Memory B cell (primary cell): ENCODE measurements at regions not wholly inside any gene's neighbourhood (a gene's known extent, or its start where the extent isn't known, plus 50 kb on each side); places are given as distances from the start of the nearest gene placed in this dataset.

Source experiments
- ATAC-seq: fragments of 150-1000 bp; cut with Tn5 transposase; 2 replicates; pipeline ENCODE4 v1.10.0; 2021; ENCODE audit warnings: low read depth, mild to moderate bottlenecking, moderate library complexity
- DNase-seq, 2 donors: peaks; one replicate each; pipeline ENCODE4 v3.0.0; 2022; ENCODE audit warnings: low spot score in 2 of 2
- H3K27ac Mint-ChIP-seq: one replicate; pipeline ENCODE4 v1.8.0; 2022; ENCODE audit warnings: mild to moderate bottlenecking, moderate library complexity, mixed read lengths
- H3K27me3 Mint-ChIP-seq: one replicate; pipeline ENCODE4 v1.8.0; 2022; ENCODE audit warnings: mixed read lengths
- H3K36me3 Mint-ChIP-seq: one replicate; pipeline ENCODE4 v1.8.0; 2022; ENCODE audit warnings: mild to moderate bottlenecking, mixed read lengths
- H3K4me1 Mint-ChIP-seq: one replicate; pipeline ENCODE4 v1.8.0; 2022; ENCODE audit warnings: mixed read lengths
- H3K4me3 Mint-ChIP-seq: one replicate; pipeline ENCODE4 v1.8.0; 2022; ENCODE audit warnings: mild to moderate bottlenecking, moderate library complexity, mixed read lengths
- H3K9me3 Mint-ChIP-seq: one replicate; pipeline ENCODE4 v1.8.0; 2022; ENCODE audit warnings: mixed read lengths

DNA sequence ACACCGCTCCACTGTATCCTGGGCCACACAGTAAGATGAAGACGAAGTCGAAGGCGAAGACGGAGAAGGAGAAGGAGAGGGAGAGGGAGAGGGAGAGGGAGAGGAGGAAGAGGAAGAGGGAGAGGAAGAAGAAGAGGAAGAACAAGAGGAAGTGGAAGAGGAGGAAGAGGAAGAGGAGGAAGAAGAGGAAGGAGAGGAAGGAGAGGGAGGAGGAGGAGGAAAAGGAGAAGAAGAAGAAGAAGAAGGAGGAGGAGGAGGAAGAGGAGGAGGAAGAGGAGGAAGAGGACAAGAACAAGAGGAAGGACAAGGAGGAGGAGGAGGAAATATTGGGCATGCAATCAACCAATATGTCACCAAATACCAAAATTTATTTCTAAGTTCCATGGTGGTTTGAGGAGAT lies 149.5 kb upstream of the ERCC4 start:
- ATAC-seq (no peak), DNase-seq (no peak)
- Mint-ChIP-seq H3K9me3 (peaks cover 9% of the 10 kb centered on the region), H3K27ac (no peak overlapping the region), H3K27me3 (peaks cover 3% of the 10 kb centered on the region), H3K4me1 (no peaks in the 10 kb centered on the region), H3K4me3 (no peak overlapping the region), H3K36me3 (no peaks in the 10 kb centered on the region)

GRCh38 chr16:13772782-13773181 lies 147.2 kb upstream of the ERCC4 start:
- Mint-ChIP-seq H3K36me3 (no peaks in the 10 kb centered on the region), H3K4me3 (no peak overlapping the region), H3K9me3 (peaks cover 10% of the 10 kb centered on the region), H3K4me1 (no peaks in the 10 kb centered on the region), H3K27me3 (peaks cover 3% of the 10 kb centered on the region), H3K27ac (no peak overlapping the region)
- no peak for ATAC-seq
- no peak for DNase-seq

GRCh38 chr16:13779676-13780075 lies 140.3 kb upstream of the ERCC4 start:
- Mint-ChIP-seq H3K36me3 (no peaks in the 10 kb centered on the region), H3K4me1 (no peaks in the 10 kb centered on the region), H3K9me3 (peaks cover 12% of the 10 kb centered on the region), H3K4me3 (no peak overlapping the region), H3K27me3 (peaks cover 9% of the 10 kb centered on the region), H3K27ac (no peak overlapping the region)
- ATAC-seq (no peak), DNase-seq (no peak)

- H3K27me3 Mint-ChIP-seq, result peaks cover 9% of the 10 kb centered on the region
- no peaks in the 10 kb centered on the region for H3K36me3 Mint-ChIP-seq
- H3K27ac Mint-ChIP-seq, result no peak overlapping the region
- peaks cover 11% of the 10 kb centered on the region for H3K9me3 Mint-ChIP-seq
- H3K4me3 Mint-ChIP-seq, result no peak overlapping the region
- H3K4me1 Mint-ChIP-seq, result no peaks in the 10 kb centered on the region
- no peak for DNase-seq
- ATAC-seq, result no peak
Measured at GRCh38 chr16:13780406-13781168, 139.4 kb upstream of the ERCC4 start.

DNA sequence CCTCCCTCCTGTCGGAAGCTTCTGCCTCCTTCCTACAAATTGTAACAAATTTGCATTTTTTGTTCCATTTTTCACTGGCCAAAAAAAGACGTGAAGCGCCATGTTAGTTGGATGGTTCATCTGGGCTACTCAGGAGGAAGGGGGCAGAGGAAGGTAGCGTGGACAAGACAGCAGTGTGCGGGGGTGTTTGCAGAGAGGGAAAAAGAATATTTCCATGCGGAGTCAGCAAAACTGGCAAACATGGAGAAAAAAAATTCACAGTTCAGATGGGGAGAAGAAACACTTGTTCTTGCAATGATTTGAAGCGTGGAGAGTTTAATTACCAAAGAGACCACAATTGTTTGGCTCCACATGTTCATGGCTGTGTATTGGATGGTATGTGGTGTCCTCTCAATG lies 138.8 kb upstream of the ERCC4 start:
- Mint-ChIP-seq H3K27ac (no peak overlapping the region), H3K9me3 (peaks cover 10% of the 10 kb centered on the region), H3K4me3 (no peak overlapping the region), H3K36me3 (no peaks in the 10 kb centered on the region), H3K4me1 (no peaks in the 10 kb centered on the region), H3K27me3 (peaks cover 9% of the 10 kb centered on the region)
- ATAC-seq, result no peak
- no peak for DNase-seq

DNA sequence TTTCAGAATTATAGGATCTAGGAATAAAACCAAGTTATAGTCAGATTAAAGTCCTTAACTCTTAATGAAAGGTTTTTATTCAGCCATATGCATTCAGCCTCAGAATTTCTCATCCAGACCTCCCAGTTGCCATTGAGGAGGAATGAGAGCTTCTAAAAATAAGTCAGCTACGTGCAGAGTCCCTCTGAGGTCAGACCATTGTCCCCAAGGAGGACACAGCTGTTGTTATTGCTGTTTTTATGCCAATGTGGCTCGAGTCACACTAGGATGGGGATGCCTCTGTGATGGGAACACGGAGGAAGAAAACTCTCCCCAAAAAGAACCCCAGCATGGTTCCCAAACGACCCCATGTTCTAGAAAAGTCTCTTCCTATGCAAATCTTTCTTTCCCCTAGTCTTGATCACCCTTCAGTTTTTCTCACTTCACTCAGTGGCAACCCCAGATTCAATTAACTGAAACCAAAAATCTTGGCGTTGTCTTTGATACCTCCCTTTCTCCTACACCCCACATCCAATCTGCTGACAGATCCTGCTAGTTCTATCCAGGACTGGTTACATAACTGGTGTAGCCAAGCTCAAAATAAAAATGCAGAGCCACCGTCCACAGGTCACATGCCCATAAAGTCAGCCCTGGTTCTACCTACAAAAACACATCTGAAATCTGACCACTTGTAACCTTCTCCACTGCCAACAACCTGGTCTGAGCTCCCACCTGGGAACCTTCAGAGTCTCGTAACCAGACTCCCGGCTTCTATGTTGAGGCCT lies 138.2 kb upstream of the ERCC4 start:
- Mint-ChIP-seq H3K27ac (no peak overlapping the region), H3K4me1 (no peaks in the 10 kb centered on the region), H3K4me3 (no peak overlapping the region), H3K36me3 (no peaks in the 10 kb centered on the region), H3K27me3 (peaks cover 9% of the 10 kb centered on the region), H3K9me3 (peaks cover 10% of the 10 kb centered on the region)
- DNase-seq (no peak), ATAC-seq (no peak)

GRCh38 chr16:13791095-13791494 lies 128.9 kb upstream of the ERCC4 start:
- DNase-seq (no peak), ATAC-seq (no peak)
- H3K4me1 Mint-ChIP-seq, result no peaks in the 10 kb centered on the region
- H3K9me3 Mint-ChIP-seq, result peaks cover 3% of the 10 kb centered on the region
- peaks cover 10% of the 10 kb centered on the region for H3K27me3 Mint-ChIP-seq
- H3K27ac Mint-ChIP-seq, result no peak overlapping the region
- H3K4me3 Mint-ChIP-seq, result no peak overlapping the region
- no peaks in the 10 kb centered on the region for H3K36me3 Mint-ChIP-seq

GRCh38 chr16:13793841-13794409 lies 126.0 kb upstream of the ERCC4 start:
- Mint-ChIP-seq H3K9me3 (peaks cover 6% of the 10 kb centered on the region), H3K4me1 (no peaks in the 10 kb centered on the region), H3K36me3 (no peaks in the 10 kb centered on the region)

DNA sequence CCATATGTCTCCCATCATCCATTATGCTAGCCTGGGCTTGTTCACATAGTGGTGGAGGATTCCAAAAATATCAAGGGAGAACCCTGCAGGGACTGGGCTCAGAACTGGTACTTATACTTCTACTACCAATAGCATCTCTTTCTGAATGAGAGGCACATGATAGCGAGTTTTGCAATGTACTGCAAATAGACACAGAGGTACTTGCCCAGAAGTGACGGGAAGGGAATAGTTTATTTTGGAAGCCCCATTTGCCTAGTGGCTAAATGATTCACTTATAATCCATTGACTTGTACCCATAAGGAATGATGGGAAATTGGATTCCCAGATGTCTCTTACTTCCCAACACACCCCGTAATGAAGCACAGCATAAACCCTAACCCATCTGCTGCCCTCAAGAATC lies 124.8 kb upstream of the ERCC4 start:
- no peak overlapping the region for H3K27ac Mint-ChIP-seq
- H3K4me1 Mint-ChIP-seq, result no peaks in the 10 kb centered on the region
- H3K36me3 Mint-ChIP-seq, result no peaks in the 10 kb centered on the region
- peaks cover 10% of the 10 kb centered on the region for H3K27me3 Mint-ChIP-seq
- DNase-seq (no peak), ATAC-seq (no peak)
- no peak overlapping the region for H3K4me3 Mint-ChIP-seq
- peaks cover 6% of the 10 kb centered on the region for H3K9me3 Mint-ChIP-seq

More at GRCh38 chr16:13793841-13794409, 126.0 kb upstream of the ERCC4 start:
- no peak for ATAC-seq
- Mint-ChIP-seq H3K4me3 (no peak overlapping the region), H3K27ac (no peak overlapping the region), H3K27me3 (peaks cover 10% of the 10 kb centered on the region)
- DNase-seq, result no peak

DNA sequence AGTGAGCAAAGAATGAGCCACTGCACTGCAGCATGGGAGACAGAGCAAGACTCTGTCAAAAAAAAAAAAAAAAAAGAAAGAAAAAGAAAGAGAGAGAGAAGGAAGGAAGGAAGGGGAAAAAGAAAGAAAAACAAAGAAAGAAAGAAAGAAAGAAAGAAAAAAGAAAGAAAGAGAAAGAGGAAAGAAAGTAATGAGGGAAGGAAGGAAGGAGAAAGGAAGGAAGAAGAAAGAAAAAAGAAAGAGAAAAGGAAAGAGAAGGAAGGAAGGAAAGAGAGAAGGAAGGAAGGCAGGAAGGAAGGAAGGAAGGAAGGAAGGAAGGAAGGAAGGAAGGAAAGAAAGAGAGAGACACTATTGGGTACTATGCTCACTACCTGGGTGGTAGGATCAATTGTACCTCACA lies 122.2 kb upstream of the ERCC4 start:
- Mint-ChIP-seq H3K9me3 (peaks cover 3% of the 10 kb centered on the region), H3K27ac (no peak overlapping the region), H3K27me3 (peaks cover 5% of the 10 kb centered on the region), H3K4me3 (no peak overlapping the region), H3K4me1 (no peaks in the 10 kb centered on the region), H3K36me3 (no peaks in the 10 kb centered on the region)
- DNase-seq (no peak), ATAC-seq (no peak)

GRCh38 chr16:13798211-13798610 lies 121.7 kb upstream of the ERCC4 start:
- ATAC-seq (no peak), DNase-seq (no peak)
- Mint-ChIP-seq H3K4me3 (no peak overlapping the region), H3K9me3 (peaks cover 3% of the 10 kb centered on the region), H3K27me3 (peaks cover 5% of the 10 kb centered on the region), H3K36me3 (no peaks in the 10 kb centered on the region), H3K4me1 (no peaks in the 10 kb centered on the region), H3K27ac (no peak overlapping the region)

GRCh38 chr16:13803974-13804373 lies 116.0 kb upstream of the ERCC4 start:
- Mint-ChIP-seq H3K4me1 (no peaks in the 10 kb centered on the region), H3K27ac (no peak overlapping the region)
- DNase-seq, result no peak

GRCh38 chr16:13805951-13806350 lies 114.0 kb upstream of the ERCC4 start:
- H3K36me3 Mint-ChIP-seq, result no peaks in the 10 kb centered on the region
- no peaks in the 10 kb centered on the region for H3K4me1 Mint-ChIP-seq
- H3K27me3 Mint-ChIP-seq, result peaks cover 9% of the 10 kb centered on the region
- ATAC-seq (no peak), DNase-seq (no peak)
- peaks cover 2% of the 10 kb centered on the region for H3K9me3 Mint-ChIP-seq
- no peak overlapping the region for H3K4me3 Mint-ChIP-seq
- H3K27ac Mint-ChIP-seq, result no peak overlapping the region

More at GRCh38 chr16:13803974-13804373, 116.0 kb upstream of the ERCC4 start:
- H3K27me3 Mint-ChIP-seq, result peaks cover 9% of the 10 kb centered on the region
- no peak for ATAC-seq
- no peaks in the 10 kb centered on the region for H3K36me3 Mint-ChIP-seq
- H3K4me3 Mint-ChIP-seq, result no peak overlapping the region
- peaks cover 2% of the 10 kb centered on the region for H3K9me3 Mint-ChIP-seq

- no peaks in the 10 kb centered on the region for H3K4me1 Mint-ChIP-seq
- no peak for ATAC-seq
- DNase-seq, result no peak
- peaks cover 2% of the 10 kb centered on the region for H3K9me3 Mint-ChIP-seq
- no peaks in the 10 kb centered on the region for H3K36me3 Mint-ChIP-seq
- no peak overlapping the region for H3K27ac Mint-ChIP-seq
- no peak overlapping the region for H3K4me3 Mint-ChIP-seq
- peaks cover 9% of the 10 kb centered on the region for H3K27me3 Mint-ChIP-seq
Measured at GRCh38 chr16:13806671-13807070, 113.3 kb upstream of the ERCC4 start.
